Tibial nerve (tissue), 4 donors: ENCODE measurements at regions not wholly inside any gene's neighbourhood (a gene's known extent, or its start where the extent isn't known, plus 50 kb on each side); places are given as distances from the start of the nearest gene placed in this dataset.
"Not testable (repeated sequence)": the region's sequence is repeated elsewhere in the genome, so short reads cannot be mapped to it uniquely, and the experiment has no call there.

Source experiments
- EP300 ChIP-seq, 2 donors: sonication (generic); formaldehyde crosslinking; IDR thresholded peaks; one replicate each; pipeline ENCODE4 v1.6.1; 2017; ENCODE audit warnings: antibody characterized with exemption in 2 of 2, mild to moderate bottlenecking in 1 of 2
- POLR2A ChIP-seq, 2 donors: fragments of 450-650 bp; IDR thresholded peaks; one replicate each; pipeline ENCODE4 v1.6.1; 2017; ENCODE audit warnings: antibody characterized with exemption in 2 of 2, mild to moderate bottlenecking in 2 of 2, moderate library complexity in 2 of 2
- TF ChIP-seq, protein P1 (sequence below), 5 experiments: fragments of 200-600 bp in 3 of 5; fragments of 450-650 bp in 2 of 5; sonication (generic) in 3 of 5; IDR thresholded peaks; one replicate each; pipeline ENCODE4 v1.5.1; 2016 to 2019; ENCODE audit warnings: antibody characterized with exemption in 5 of 5, mild to moderate bottlenecking in 3 of 5, moderate library complexity in 2 of 5

GRCh38 chr6:132109752-132110151 is 158.6 kb upstream of the CCN2 start:
- not testable (repeated sequence) for TF ChIP-seq POLR2A, EP300 (IDR thresholded peaks at IDR 0.05)
- TF ChIP-seq, protein P1, sequence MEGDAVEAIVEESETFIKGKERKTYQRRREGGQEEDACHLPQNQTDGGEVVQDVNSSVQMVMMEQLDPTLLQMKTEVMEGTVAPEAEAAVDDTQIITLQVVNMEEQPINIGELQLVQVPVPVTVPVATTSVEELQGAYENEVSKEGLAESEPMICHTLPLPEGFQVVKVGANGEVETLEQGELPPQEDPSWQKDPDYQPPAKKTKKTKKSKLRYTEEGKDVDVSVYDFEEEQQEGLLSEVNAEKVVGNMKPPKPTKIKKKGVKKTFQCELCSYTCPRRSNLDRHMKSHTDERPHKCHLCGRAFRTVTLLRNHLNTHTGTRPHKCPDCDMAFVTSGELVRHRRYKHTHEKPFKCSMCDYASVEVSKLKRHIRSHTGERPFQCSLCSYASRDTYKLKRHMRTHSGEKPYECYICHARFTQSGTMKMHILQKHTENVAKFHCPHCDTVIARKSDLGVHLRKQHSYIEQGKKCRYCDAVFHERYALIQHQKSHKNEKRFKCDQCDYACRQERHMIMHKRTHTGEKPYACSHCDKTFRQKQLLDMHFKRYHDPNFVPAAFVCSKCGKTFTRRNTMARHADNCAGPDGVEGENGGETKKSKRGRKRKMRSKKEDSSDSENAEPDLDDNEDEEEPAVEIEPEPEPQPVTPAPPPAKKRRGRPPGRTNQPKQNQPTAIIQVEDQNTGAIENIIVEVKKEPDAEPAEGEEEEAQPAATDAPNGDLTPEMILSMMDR (IDR thresholded peaks at IDR 0.05) = not testable (repeated sequence)
